ENCODE measurements at regions not wholly inside any gene's neighbourhood (a gene's known extent, or its start where the extent isn't known, plus 50 kb on each side); places are given as distances from the start of the nearest gene placed in this dataset.

- TF ChIP-seq CTCF (IDR thresholded peaks at IDR 0.05; ENCODE audit: borderline replicate concordance, insufficient read depth, low read depth, low read length), result no peak
- no peak overlapping the region for H3K4me3 ChIP-seq (ENCODE audit: low read depth, low read length)
Observed at GRCh38 chr13:78139765-78140164, 221.1 kb upstream of the EDNRB start.

GRCh38 chr13:78138756-78139155 lies 220.1 kb upstream of the EDNRB start:
- H3K4me3 ChIP-seq (ENCODE audit: low read depth, low read length), result no peak overlapping the region
- no peak for TF ChIP-seq CTCF (IDR thresholded peaks at IDR 0.05; ENCODE audit: borderline replicate concordance, insufficient read depth, low read depth, low read length)

GRCh38 chr13:78137404-78138142 lies 218.9 kb upstream of the EDNRB start:
- H3K4me3 ChIP-seq (ENCODE audit: low read depth, low read length), result peak overlapping the region; percentile 6
- TF ChIP-seq CTCF (IDR thresholded peaks at IDR 0.05; ENCODE audit: borderline replicate concordance, insufficient read depth, low read depth, low read length), result peak; percentile 58; the same call in 1 of the 2 replicates

- no peak for TF ChIP-seq CTCF (IDR thresholded peaks at IDR 0.05; ENCODE audit: borderline replicate concordance, insufficient read depth, low read depth, low read length)
- H3K4me3 ChIP-seq (ENCODE audit: low read depth, low read length), result no peak overlapping the region
Observed at GRCh38 chr13:78136966-78137365, 218.3 kb upstream of the EDNRB start.

- TF ChIP-seq CTCF (IDR thresholded peaks at IDR 0.05; ENCODE audit: borderline replicate concordance, insufficient read depth, low read depth, low read length), result no peak
- H3K4me3 ChIP-seq (ENCODE audit: low read depth, low read length), result no peak overlapping the region
Observed at GRCh38 chr13:78133511-78133910, 214.9 kb upstream of the EDNRB start.

- H3K4me3 ChIP-seq (ENCODE audit: low read depth, low read length), result no peak overlapping the region
- TF ChIP-seq CTCF (IDR thresholded peaks at IDR 0.05; ENCODE audit: borderline replicate concordance, insufficient read depth, low read depth, low read length), result no peak
Observed at GRCh38 chr13:78131811-78132210, 213.2 kb upstream of the EDNRB start.

GRCh38 chr13:78131346-78131745 lies 212.7 kb upstream of the EDNRB start:
- no peak overlapping the region for H3K4me3 ChIP-seq (ENCODE audit: low read depth, low read length)
- no peak for TF ChIP-seq CTCF (IDR thresholded peaks at IDR 0.05; ENCODE audit: borderline replicate concordance, insufficient read depth, low read depth, low read length)
